ENCODE measurements at regions not wholly inside any gene's neighbourhood (a gene's known extent, or its start where the extent isn't known, plus 50 kb on each side); places are given as distances from the start of the nearest gene placed in this dataset.

DNA sequence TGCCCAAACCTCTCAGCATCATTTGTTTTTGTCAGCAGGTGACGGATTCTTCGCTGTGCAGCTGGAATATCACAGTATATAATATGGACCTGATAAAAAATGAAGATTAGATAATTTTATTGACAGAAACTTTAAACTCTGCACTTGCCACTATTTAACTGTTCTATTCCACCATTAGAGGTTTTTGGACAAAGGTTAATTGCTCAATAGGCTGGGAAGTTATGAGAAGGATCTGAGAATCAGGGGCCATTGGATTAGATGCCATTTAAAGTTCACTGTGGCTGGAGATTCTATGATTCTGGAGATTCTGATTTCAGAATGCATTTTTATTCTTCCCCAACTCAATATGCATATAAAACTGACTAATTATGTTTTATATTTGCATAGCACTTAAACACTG is 59.8 kb upstream of the ANXA1 start:
- TF ChIP-seq CTCF (IDR thresholded peaks at IDR 0.05) (no peak), POLR2AphosphoS5 (IDR thresholded peaks at IDR 0.05; ENCODE audit: low read depth, low read length) (no peak), SIN3A (IDR thresholded peaks at IDR 0.05; ENCODE audit: borderline replicate concordance, insufficient read depth, low read depth, low read length) (no peak), REST (IDR thresholded peaks at IDR 0.05; ENCODE audit: insufficient read depth in 1 of 2, low read depth in 2 of 2, low read length in 1 of 2) (no peak)

Measured in Panc1 (cell line).